Lung (tissue), 11 donors: ENCODE measurements at regions not wholly inside any gene's neighbourhood (a gene's known extent, or its start where the extent isn't known, plus 50 kb on each side); places are given as distances from the start of the nearest gene placed in this dataset.

Experiments
- ATAC-seq: fragments of 200-7000 bp; cut with Tn5 transposase; one replicate; pipeline ENCODE4 v1.9.1; 2020; ENCODE audit warnings: moderate number of reproducible peaks; ENCODE audit not compliant: insufficient read depth, low FRiP score
- DNase-seq, 3 donors: peaks; one replicate each; pipeline ENCODE4 v3.0.0-alpha.2; 2013 to 2017
- H3K27ac ChIP-seq, 2 donors: one replicate each; pipeline ENCODE4 v1.5.1; 2013; ENCODE audit warnings: mild to moderate bottlenecking in 2 of 2, moderate library complexity in 2 of 2, control low read depth in 1 of 2, inconsistent platforms in 1 of 2, low read depth in 1 of 2, low read length in 1 of 2
- H3K27me3 ChIP-seq, 3 donors: one replicate each; pipeline ENCODE4 v1.5.1; 2013; ENCODE audit warnings: low read length in 2 of 3; ENCODE audit not compliant: control insufficient read depth in 3 of 3, insufficient read depth in 3 of 3
- H3K36me3 ChIP-seq, 4 donors: one replicate each; pipeline ENCODE4 v1.5.1; 2013; ENCODE audit warnings: low read length in 4 of 4, mild to moderate bottlenecking in 1 of 4, moderate library complexity in 1 of 4; ENCODE audit not compliant: control insufficient read depth in 4 of 4, insufficient read depth in 4 of 4
- H3K4me1 ChIP-seq, 5 donors: one replicate each; pipeline ENCODE4 v1.5.1; 2013; ENCODE audit warnings: low read length in 5 of 5, mild to moderate bottlenecking in 2 of 5, moderate library complexity in 1 of 5; ENCODE audit not compliant: control insufficient read depth in 5 of 5, insufficient read depth in 5 of 5
- H3K4me3 ChIP-seq: one replicate; pipeline ENCODE4 v1.5.1; 2013; ENCODE audit warnings: mild to moderate bottlenecking, control low read depth, moderate library complexity
- H3K9ac ChIP-seq, 2 donors: one replicate each; pipeline ENCODE4 v1.5.1; 2013; ENCODE audit warnings: low read length in 2 of 2, control low read depth in 1 of 2; ENCODE audit not compliant: insufficient read depth in 1 of 2
- H3K9me3 ChIP-seq, 4 donors: one replicate each; pipeline ENCODE4 v1.5.1; 2013; ENCODE audit warnings: low read length in 3 of 4, mild to moderate bottlenecking in 1 of 4, moderate library complexity in 1 of 4; ENCODE audit not compliant: control insufficient read depth in 4 of 4, insufficient read depth in 3 of 4
- CTCF ChIP-seq: IDR thresholded peaks from 2 replicates; pipeline ENCODE4 v1.5.1; 2012; ENCODE audit warnings: mild to moderate bottlenecking; ENCODE audit errors: control extremely low read depth, extremely low read depth
- WGBS, 2 donors: extraction: QIAGEN DNeasy Blood & Tissue Kit; methylation state at CpG; one replicate each; pipeline ENCODE4 v1.1.7; 2013; 5-methylcytosine and 5-hydroxymethylcytosine counted together
- donor health status: control.
- donor health status: control.
- donor health status: Bipolar disorder and iron deficiency.
- donor health status: healthy.
- donor health status: DM: yes; HTN: yes; CAD: no.

GRCh38 chr16:72576189-72576588 is 404.2 kb upstream of the PMFBP1 start:
- DNase-seq (no peak), ATAC-seq (no peak)
- no peaks in the 10 kb centered on the region for H3K4me1 ChIP-seq
- no peak overlapping the region for H3K27ac ChIP-seq
- 89 to 91% methylated on average over 3 of the region's 3 CpGs for WGBS, 2 donors
- H3K27me3 ChIP-seq: no peaks in the 10 kb centered on the region
- no peak overlapping the region for H3K9ac ChIP-seq
- peaks cover 0 to 3% (median 0%) of the 10 kb centered on the region in 4 donors for H3K9me3 ChIP-seq
- H3K36me3 ChIP-seq: no peaks in the 10 kb centered on the region
- no peak for TF ChIP-seq CTCF
- H3K4me3 ChIP-seq: no peak overlapping the region

- H3K9me3 ChIP-seq: no peaks in the 10 kb centered on the region
- no peaks in the 10 kb centered on the region for H3K27me3 ChIP-seq
- 95% methylated on average over 7 of the region's 7 CpGs for WGBS, 2 donors
- ATAC-seq: no peak
- no peak overlapping the region for H3K9ac ChIP-seq
- H3K36me3 ChIP-seq: no peaks in the 10 kb centered on the region
- no peaks in the 10 kb centered on the region for H3K4me1 ChIP-seq
- no peak for DNase-seq
- no peak for TF ChIP-seq CTCF
- no peak overlapping the region for H3K27ac ChIP-seq
- H3K4me3 ChIP-seq: no peak overlapping the region
Measured at GRCh38 chr16:72569677-72570076, 397.7 kb upstream of the PMFBP1 start.

DNA sequence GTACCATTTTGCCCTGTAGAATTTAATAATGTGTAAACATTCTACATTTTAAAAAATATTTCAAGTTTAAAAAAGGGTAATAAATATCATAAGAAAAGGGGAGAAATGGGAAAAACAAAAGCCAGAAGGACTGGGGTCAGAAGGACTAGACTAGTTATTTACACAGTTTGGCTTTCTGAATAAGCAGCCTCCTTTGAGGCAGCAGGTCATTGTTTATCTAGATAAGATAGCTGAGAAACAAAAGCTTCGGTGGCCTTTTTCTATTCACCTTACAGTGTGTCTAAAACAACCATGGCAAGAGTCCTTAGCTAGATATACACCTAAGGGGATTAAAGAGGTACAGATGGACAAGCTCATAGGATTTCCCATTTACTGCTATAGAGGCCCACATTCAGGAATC is 396.5 kb upstream of the PMFBP1 start:
- Histone ChIP-seq H3K9me3 (no peaks in the 10 kb centered on the region), H3K4me3 (no peak overlapping the region), H3K27ac (no peak overlapping the region), H3K27me3 (no peaks in the 10 kb centered on the region), H3K9ac (no peak overlapping the region), H3K36me3 (no peaks in the 10 kb centered on the region), H3K4me1 (no peaks in the 10 kb centered on the region)
- no peak for TF ChIP-seq CTCF
- ATAC-seq (no peak), DNase-seq (no peak)
- 0 to 49% methylated on average over 1 of the region's 1 CpG for WGBS, 2 donors

DNA sequence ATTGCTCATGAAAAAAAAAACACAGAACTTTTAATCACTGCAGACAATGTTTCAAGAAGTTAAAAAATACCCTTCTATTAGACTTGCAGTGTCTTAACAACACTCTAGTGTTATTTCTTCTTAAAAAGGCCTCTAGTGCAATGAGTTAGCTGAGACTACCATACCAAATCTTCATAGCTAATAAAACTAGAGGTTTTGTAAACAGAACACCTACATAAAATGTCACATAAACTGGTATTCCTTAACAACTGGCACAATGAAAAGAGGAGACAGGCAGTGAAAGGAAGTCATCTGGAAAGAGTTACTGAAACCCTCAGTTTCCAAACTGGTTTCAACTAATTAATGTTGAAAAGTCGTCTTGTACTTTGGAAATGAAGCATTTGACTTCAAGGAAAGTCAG is 394.2 kb upstream of the PMFBP1 start:
- no peaks in the 10 kb centered on the region for H3K9me3 ChIP-seq
- DNase-seq (no peak), ATAC-seq (no peak)
- no peak overlapping the region for H3K27ac ChIP-seq
- no peaks in the 10 kb centered on the region for H3K27me3 ChIP-seq
- no peaks in the 10 kb centered on the region for H3K4me1 ChIP-seq
- WGBS, 2 donors: 83 to 90% methylated on average over 1 of the region's 1 CpG
- no peaks in the 10 kb centered on the region for H3K36me3 ChIP-seq
- no peak for TF ChIP-seq CTCF
- H3K9ac ChIP-seq: no peak overlapping the region
- H3K4me3 ChIP-seq: no peak overlapping the region
